ENCODE measurements at regions not wholly inside any gene's neighbourhood (a gene's known extent, or its start where the extent isn't known, plus 50 kb on each side); places are given as distances from the start of the nearest gene placed in this dataset.
"Not testable (repeated sequence)": the region's sequence is repeated elsewhere in the genome, so short reads cannot be mapped to it uniquely, and the experiment has no call there.

- DNase-seq (ENCODE audit: low spot score) = no peak
These were observed 183.1 kb upstream of the PRSS58 start for GRCh38 chr7:142440906-142441411.

GRCh38 chr7:142440219-142440905, 182.5 kb upstream of the PRSS58 start:
- DNase-seq (ENCODE audit: low spot score) = no peak

GRCh38 chr7:142439739-142440138, 181.9 kb upstream of the PRSS58 start:
- DNase-seq (ENCODE audit: low spot score) = no peak

GRCh38 chr7:142438923-142439515, 181.2 kb upstream of the PRSS58 start:
- DNase-seq (ENCODE audit: low spot score) = no peak

- DNase-seq (ENCODE audit: low spot score) = peak; percentile 56
These were observed 180.5 kb upstream of the PRSS58 start for GRCh38 chr7:142438235-142438922.

- DNase-seq (ENCODE audit: low spot score) = no peak
These were observed 179.9 kb upstream of the PRSS58 start for GRCh38 chr7:142437741-142438140.

- DNase-seq (ENCODE audit: low spot score) = no peak
These were observed 178.7 kb upstream of the PRSS58 start for GRCh38 chr7:142436601-142437000.

GRCh38 chr7:142435606-142436005, 177.7 kb upstream of the PRSS58 start:
- DNase-seq (ENCODE audit: low spot score) = not testable (repeated sequence)

- DNase-seq (ENCODE audit: low spot score) = no peak
These were observed 176.9 kb upstream of the PRSS58 start for GRCh38 chr7:142434666-142435167.

GRCh38 chr7:142434133-142434532, 176.3 kb upstream of the PRSS58 start:
- DNase-seq (ENCODE audit: low spot score) = not testable (repeated sequence)

GRCh38 chr7:142432377-142432776, 174.5 kb upstream of the PRSS58 start:
- DNase-seq (ENCODE audit: low spot score) = no peak

- DNase-seq (ENCODE audit: low spot score) = no peak
These were observed 173.6 kb upstream of the PRSS58 start for GRCh38 chr7:142431491-142431890.

GRCh38 chr7:142428094-142428493, 170.2 kb upstream of the PRSS58 start:
- no peak for DNase-seq (ENCODE audit: low spot score)

GRCh38 chr7:142425281-142425680, 167.4 kb upstream of the PRSS58 start:
- DNase-seq (ENCODE audit: low spot score) = no peak

GRCh38 chr7:142422621-142423020, 164.8 kb upstream of the PRSS58 start:
- no peak for DNase-seq (ENCODE audit: low spot score)

GRCh38 chr7:142420554-142421362, 162.9 kb upstream of the PRSS58 start:
- DNase-seq (ENCODE audit: low spot score) = no peak

- no peak for DNase-seq (ENCODE audit: low spot score)
These were observed 160.5 kb upstream of the PRSS58 start for GRCh38 chr7:142418326-142418725.

GRCh38 chr7:142414915-142415314, 157.1 kb upstream of the PRSS58 start:
- DNase-seq (ENCODE audit: low spot score) = no peak

- DNase-seq (ENCODE audit: low spot score) = no peak
These were observed 156.3 kb upstream of the PRSS58 start for GRCh38 chr7:142414135-142414534.

GRCh38 chr7:142413280-142414000, 155.6 kb upstream of the PRSS58 start:
- no peak for DNase-seq (ENCODE audit: low spot score)

GRCh38 chr7:142412551-142413193, 154.8 kb upstream of the PRSS58 start:
- DNase-seq (ENCODE audit: low spot score) = peak; percentile 48

All from Ammon's horn (tissue), 1 donor.